B cell (primary cell): ENCODE measurements at regions not wholly inside any gene's neighbourhood (a gene's known extent, or its start where the extent isn't known, plus 50 kb on each side); places are given as distances from the start of the nearest gene placed in this dataset.
"Not testable (repeated sequence)": the region's sequence is repeated elsewhere in the genome, so short reads cannot be mapped to it uniquely, and the experiment has no call there.

ENCODE experiments used
- ATAC-seq: fragments of 200-7000 bp; cut with Tn5 transposase; one replicate; pipeline ENCODE4 v1.10.0; 2021; ENCODE audit warnings: low read depth, mild to moderate bottlenecking, moderate number of reproducible peaks, moderate library complexity
- CTCF ChIA-PET: fragments of 350-600 bp; sonication (Branson Sonifier 250); formaldehyde crosslinking; loops from one replicate; lab custom pipeline; 2021; ENCODE audit warnings: antibody characterized with exemption, inconsistent platforms; lab: Charles Lee
- POLR2A ChIA-PET: fragments of 350-600 bp; sonication (Branson Sonifier 250); formaldehyde crosslinking; loops from one replicate; lab custom pipeline; 2021; ENCODE audit warnings: antibody characterized with exemption; lab: Charles Lee
- DNase-seq: peaks from one replicate; pipeline ENCODE4 v3.0.0; 2013
- H2AFZ ChIP-seq: 2 replicates; pipeline ENCODE4 v1.6.1; 2012; ENCODE audit warnings: mild to moderate bottlenecking, low read depth, low read length; ENCODE audit not compliant: insufficient read depth, poor library complexity, severe bottlenecking
- H3K27ac ChIP-seq, 2 donors: 1 replicate in 1 of 2; 2 replicates in 1 of 2; pipeline ENCODE4 v1.5.1; 2012 to 2013; ENCODE audit warnings: low read length in 2 of 2, mild to moderate bottlenecking in 2 of 2, moderate library complexity in 1 of 2
- H3K27me3 ChIP-seq, 4 experiments: fragments of 200-600 bp in 1 of 4; sonication (generic) in 1 of 4; replicated peaks in 1 of 4; 1 replicate in 2 of 4; 2 replicates in 2 of 4; pipeline versions ENCODE4 v1.6.1 to v1.7.0; 2013 to 2016; ENCODE audit warnings: low read length in 3 of 4, mild to moderate bottlenecking in 2 of 4, mixed read lengths in 1 of 4, moderate library complexity in 1 of 4; ENCODE audit not compliant: insufficient read depth in 4 of 4, control insufficient read depth in 3 of 4; ENCODE audit errors: control extremely low read depth in 1 of 4
- H3K36me3 ChIP-seq, 2 experiments: replicated peaks in 1 of 2; 1 replicate in 1 of 2; 2 replicates in 1 of 2; pipeline versions ENCODE4 v1.6.1 to v1.7.1; 2013; ENCODE audit warnings: low read length in 1 of 2; ENCODE audit not compliant: insufficient read depth in 2 of 2, control insufficient read depth in 1 of 2; ENCODE audit errors: control extremely low read depth in 1 of 2, extremely low read depth in 1 of 2
- H3K4me1 ChIP-seq, 2 donors: fragments of 200-600 bp in 1 of 2; sonication (generic) in 1 of 2; 1 replicate in 1 of 2; 2 replicates in 1 of 2; pipeline versions ENCODE4 v1.5.1 to v1.6.1; 2013 to 2017; ENCODE audit warnings: low read length in 2 of 2; ENCODE audit not compliant: control insufficient read depth in 2 of 2, insufficient read depth in 2 of 2
- H3K4me2 ChIP-seq: replicated peaks from 2 replicates; pipeline ENCODE3; 2012; ENCODE audit warnings: mild to moderate bottlenecking, low read depth, low read length; ENCODE audit not compliant: poor library complexity, severe bottlenecking
- H3K4me3 ChIP-seq, 5 experiments: fragments of 200-600 bp in 1 of 5; sonication (generic) in 1 of 5; 1 replicate in 3 of 5; 2 replicates in 2 of 5; pipeline versions ENCODE4 v1.5.1 to v1.7.0; 2011 to 2016; ENCODE audit warnings: low read length in 4 of 5, mild to moderate bottlenecking in 4 of 5, low read depth in 2 of 5, control low read depth in 1 of 5, moderate library complexity in 1 of 5; ENCODE audit not compliant: insufficient read depth in 1 of 5; ENCODE audit errors: control extremely low read depth in 1 of 5, extremely low read depth in 1 of 5
- H3K79me2 ChIP-seq: fragments of 200-600 bp; sonication (generic); one replicate; pipeline ENCODE4 v1.6.0; 2016; ENCODE audit warnings: low read length; ENCODE audit not compliant: control insufficient read depth, insufficient read depth
- H3K9ac ChIP-seq: fragments of 200-600 bp; sonication (generic); 2 replicates; pipeline ENCODE4 v1.6.1; 2017; ENCODE audit warnings: mild to moderate bottlenecking, low read length, moderate library complexity
- H3K9me3 ChIP-seq, 3 donors: one replicate each; pipeline versions ENCODE4 v1.6.1 to v1.7.1; 2013; ENCODE audit warnings: low read length in 2 of 3; ENCODE audit not compliant: control insufficient read depth in 2 of 3, insufficient read depth in 1 of 3; ENCODE audit errors: control extremely low read depth in 1 of 3
- H4K20me1 ChIP-seq: 2 replicates; pipeline ENCODE4 v1.6.0; 2012; ENCODE audit warnings: mild to moderate bottlenecking, low read length; ENCODE audit not compliant: insufficient read depth, control insufficient read depth, poor library complexity, severe bottlenecking
- H3K27ac Mint-ChIP-seq: one replicate; pipeline ENCODE4 v1.8.0; 2021; ENCODE audit warnings: mixed read lengths
- H3K27me3 Mint-ChIP-seq: one replicate; pipeline ENCODE4 v1.8.0; 2021; ENCODE audit warnings: mixed read lengths
- H3K4me1 Mint-ChIP-seq: one replicate; pipeline ENCODE4 v1.8.0; 2021; ENCODE audit warnings: mixed read lengths
- H3K4me3 Mint-ChIP-seq: one replicate; pipeline ENCODE4 v1.8.0; 2021; ENCODE audit warnings: mixed read lengths
- H3K9me3 Mint-ChIP-seq: one replicate; pipeline ENCODE4 v1.8.0; 2022; ENCODE audit warnings: mixed read lengths; ENCODE audit not compliant: insufficient read depth
- CTCF ChIP-seq: fragments of 200-600 bp; IDR thresholded peaks from one replicate; pipeline ENCODE4 v1.8.0; 2022; ENCODE audit warnings: antibody characterized with exemption, mild to moderate bottlenecking
- EZH2 ChIP-seq: IDR thresholded peaks from 2 replicates; pipeline ENCODE4 v1.6.1; 2012; ENCODE audit warnings: borderline replicate concordance, low read depth, mild to moderate bottlenecking, moderate library complexity, low read length; ENCODE audit not compliant: insufficient read depth, poor library complexity, severe bottlenecking
- whole genome bisulfite sequencing: methylation state at CpG from one replicate; pipeline ENCODE4 v1.1.5; 2013; ENCODE audit warnings: missing lambda C conversion rate; ENCODE audit not compliant: insufficient coverage; 5-methylcytosine and 5-hydroxymethylcytosine counted together
- intact Hi-C: fragments of 100-400 bp; cut with micrococcal nuclease; formaldehyde crosslinking; loops from one replicate; pipeline ENCODE4 v1.10.0; 2022

GRCh38 chr6:27809067-27809938, 102.9 kb downstream of the OR2B2 start:
- ChIA-PET POLR2A (interaction anchor here (0.6 to 6.3 kb wide), 26 partner anchors 10 to 1788 kb away, joined by 3 to 58 read pairs (median 8); a partner anchor contains a TSS), CTCF (interaction anchor here (0.6 to 6.3 kb wide), 21 partner anchors 13 to 681 kb away, joined by 3 to 92 read pairs (median 5); a partner anchor contains a TSS)
- H3K4me1 ChIP-seq = peaks cover 36 to 44% of the 10 kb centered on the region in 2 donors
- H3K4me1 Mint-ChIP-seq = peaks cover 51% of the 10 kb centered on the region
- H3K4me3 ChIP-seq = peak overlapping the region; percentile 66 to 94 (median 84)
- no peaks in the 10 kb centered on the region for H4K20me1 ChIP-seq
- ATAC-seq (no peak), DNase-seq (no peak)
- TF ChIP-seq EZH2 = no peak
- no peak for TF ChIP-seq CTCF
- peak overlapping the region; percentile 82 for H3K27ac ChIP-seq
- WGBS = no CpG with 5 or more reads among the region's 7 CpGs
- no peaks in the 10 kb centered on the region for H3K27me3 Mint-ChIP-seq
- H3K9me3 ChIP-seq = peaks cover 0 to 30% (median 3%) of the 10 kb centered on the region in 3 donors
- H3K36me3 ChIP-seq = no peaks in the 10 kb centered on the region
- H3K79me2 ChIP-seq = no peaks in the 10 kb centered on the region
- intact Hi-C loops = loop anchor here (2.0 to 5.0 kb wide), 2 partner anchors 1477 to 1783 kb away; a partner anchor contains a TSS
- H3K9me3 Mint-ChIP-seq = no peaks in the 10 kb centered on the region
- peak overlapping the region; percentile 98 for H3K4me3 Mint-ChIP-seq
- no peaks in the 10 kb centered on the region for H3K27me3 ChIP-seq
- peak overlapping the region; percentile 72 for H3K9ac ChIP-seq
- peak overlapping the region; percentile 79 for H3K4me2 ChIP-seq
- H3K27ac Mint-ChIP-seq = peak overlapping the region; percentile 99
- H2AFZ ChIP-seq = peak overlapping the region; percentile 55

GRCh38 chr6:27808242-27809066, 103.7 kb downstream of the OR2B2 start:
- H3K79me2 ChIP-seq, H4K20me1 ChIP-seq, H3K27me3 ChIP-seq, H3K27me3 Mint-ChIP-seq, ATAC-seq, H3K36me3 ChIP-seq, H3K9me3 Mint-ChIP-seq: not testable (repeated sequence)
- ChIA-PET CTCF (interaction anchor here (0.6 to 6.3 kb wide), 14 partner anchors 12 to 1685 kb away, joined by 3 to 92 read pairs (median 6); a partner anchor contains a TSS), POLR2A (interaction anchor here (0.6 to 6.3 kb wide), 22 partner anchors 10 to 1788 kb away, joined by 3 to 58 read pairs (median 6); a partner anchor contains a TSS)
- H3K27ac ChIP-seq = peak overlapping the region; percentile 80 to 82
- peaks cover 0 to 25% (median 3%) of the 10 kb centered on the region in 3 donors for H3K9me3 ChIP-seq
- peak overlapping the region; percentile 79 for H3K4me2 ChIP-seq
- peak overlapping the region; percentile 97 for H3K27ac Mint-ChIP-seq
- peaks cover 45% of the 10 kb centered on the region for H3K4me1 Mint-ChIP-seq
- peak overlapping the region; percentile 51 to 83 (median 59) for H3K4me3 ChIP-seq
- intact Hi-C loops = loop anchor here (1.0 to 5.0 kb wide), 3 partner anchors 64 to 1782 kb away; a partner anchor contains a TSS
- H3K4me3 Mint-ChIP-seq = peak overlapping the region; percentile 88
- H3K9ac ChIP-seq = peak overlapping the region; percentile 72
- H2AFZ ChIP-seq = peak overlapping the region; percentile 72
- peaks cover 32 to 37% of the 10 kb centered on the region in 2 donors for H3K4me1 ChIP-seq
- DNase-seq = peak; percentile 71
- WGBS = no CpG with 5 or more reads among the region's 43 CpGs
